ENCODE measurements at regions not wholly inside any gene's neighbourhood (a gene's known extent, or its start where the extent isn't known, plus 50 kb on each side); places are given as distances from the start of the nearest gene placed in this dataset.

- TF ChIP-seq CTCF (IDR thresholded peaks at IDR 0.05; ENCODE audit: borderline replicate concordance, insufficient read depth, low read depth, low read length) = no peak
- no peak overlapping the region for H3K4me3 ChIP-seq (ENCODE audit: low read depth, low read length)
Observed at GRCh38 chr22:47589271-47590250, 827.1 kb downstream of the TBC1D22A start.

- TF ChIP-seq CTCF (IDR thresholded peaks at IDR 0.05; ENCODE audit: borderline replicate concordance, insufficient read depth, low read depth, low read length) = no peak
- H3K4me3 ChIP-seq (ENCODE audit: low read depth, low read length) = no peak overlapping the region
Observed at GRCh38 chr22:47588578-47588960, 826.1 kb downstream of the TBC1D22A start.

DNA sequence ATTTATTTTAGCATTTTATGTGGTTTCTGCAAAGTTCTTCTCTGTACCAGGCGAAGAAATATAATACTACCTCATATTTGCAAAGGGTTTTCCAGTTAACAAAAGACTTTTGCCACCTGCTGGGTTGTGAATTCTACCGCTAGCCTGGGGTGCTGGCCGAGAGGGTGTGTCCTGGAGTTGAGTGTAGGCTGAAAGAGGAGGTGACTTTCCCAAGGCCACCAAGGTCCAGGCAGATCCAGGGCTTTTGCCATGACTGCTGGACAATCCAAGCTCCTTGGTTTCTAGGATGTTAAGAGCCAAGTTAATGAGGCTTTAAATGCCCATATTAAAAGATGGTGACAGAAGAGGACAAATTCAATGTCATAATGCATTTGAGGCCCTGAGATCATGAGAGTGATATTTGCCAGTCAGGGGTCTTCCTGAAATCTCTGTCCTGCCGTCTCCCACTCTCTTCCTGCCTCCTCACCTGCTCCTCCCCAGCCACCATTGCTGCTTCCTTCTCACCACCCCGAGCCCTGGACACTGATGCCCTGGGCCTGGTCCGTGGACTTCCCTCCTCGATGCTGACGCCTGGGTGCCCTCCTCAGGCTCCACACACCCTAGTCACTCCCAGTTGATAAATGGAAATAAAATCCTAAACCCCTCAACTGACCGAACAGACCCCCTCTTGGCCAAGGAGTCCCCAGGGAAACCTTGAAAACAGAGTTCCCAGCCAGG is 825.6 kb downstream of the TBC1D22A start:
- no peak for TF ChIP-seq CTCF (IDR thresholded peaks at IDR 0.05; ENCODE audit: borderline replicate concordance, insufficient read depth, low read depth, low read length)

GRCh38 chr22:47587361-47587760 is 824.9 kb downstream of the TBC1D22A start:
- no peak overlapping the region for H3K4me3 ChIP-seq (ENCODE audit: low read depth, low read length)
- no peak for TF ChIP-seq CTCF (IDR thresholded peaks at IDR 0.05; ENCODE audit: borderline replicate concordance, insufficient read depth, low read depth, low read length)

More for the DNA sequence above, 825.6 kb downstream of the TBC1D22A start:
- H3K4me3 ChIP-seq (ENCODE audit: low read depth, low read length) = no peak overlapping the region

DNA sequence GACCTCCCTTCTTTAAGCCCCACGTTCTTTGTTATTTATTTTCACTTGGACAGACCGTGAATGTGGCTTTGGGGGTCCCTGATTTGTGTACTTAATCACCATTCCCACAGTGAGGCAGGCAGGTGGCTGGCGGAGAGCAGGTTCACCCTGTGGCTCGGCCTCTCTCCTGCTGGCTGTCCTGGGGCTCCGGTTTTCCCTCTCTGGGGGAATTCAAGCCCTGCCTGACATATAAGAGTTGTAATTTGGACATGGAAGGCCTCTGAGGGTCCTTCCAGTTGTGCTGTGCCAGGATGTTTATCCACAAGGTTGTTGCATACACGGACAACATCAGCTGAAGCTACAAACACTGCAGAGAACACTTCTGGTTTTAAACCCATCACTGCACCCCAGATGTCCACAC is 824.5 kb downstream of the TBC1D22A start:
- no peak for TF ChIP-seq CTCF (IDR thresholded peaks at IDR 0.05; ENCODE audit: borderline replicate concordance, insufficient read depth, low read depth, low read length)
- no peak overlapping the region for H3K4me3 ChIP-seq (ENCODE audit: low read depth, low read length)

- H3K4me3 ChIP-seq (ENCODE audit: low read depth, low read length) = no peak overlapping the region
- TF ChIP-seq CTCF (IDR thresholded peaks at IDR 0.05; ENCODE audit: borderline replicate concordance, insufficient read depth, low read depth, low read length) = no peak
Observed at GRCh38 chr22:47586038-47586437, 823.6 kb downstream of the TBC1D22A start.
